ENCODE measurements at regions not wholly inside any gene's neighbourhood (a gene's known extent, or its start where the extent isn't known, plus 50 kb on each side); places are given as distances from the start of the nearest gene placed in this dataset.
A peak's percentile ranks its signal among the peaks of the same experiment; 100 is the strongest.

DNA sequence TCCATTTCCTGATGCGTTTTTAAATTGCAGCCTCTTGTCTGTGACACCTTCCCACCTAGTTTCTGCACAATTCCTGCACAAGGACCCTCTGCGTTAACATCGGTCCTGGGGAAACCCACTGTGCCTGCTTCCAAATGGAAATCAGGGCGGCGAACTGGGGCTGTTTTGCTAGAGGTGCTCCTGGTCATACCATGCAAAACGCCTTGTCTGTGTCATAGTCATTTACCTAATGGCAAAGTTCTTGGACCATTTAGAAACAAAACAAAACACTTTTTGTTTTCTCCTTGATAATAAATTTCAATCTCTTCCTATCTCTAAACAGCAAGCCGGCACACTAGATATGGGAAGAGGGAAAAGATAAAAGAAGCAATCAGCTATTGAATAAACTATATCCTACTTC lies 206.9 kb upstream of the KLF14 start:
- TF ChIP-seq, protein P1, sequence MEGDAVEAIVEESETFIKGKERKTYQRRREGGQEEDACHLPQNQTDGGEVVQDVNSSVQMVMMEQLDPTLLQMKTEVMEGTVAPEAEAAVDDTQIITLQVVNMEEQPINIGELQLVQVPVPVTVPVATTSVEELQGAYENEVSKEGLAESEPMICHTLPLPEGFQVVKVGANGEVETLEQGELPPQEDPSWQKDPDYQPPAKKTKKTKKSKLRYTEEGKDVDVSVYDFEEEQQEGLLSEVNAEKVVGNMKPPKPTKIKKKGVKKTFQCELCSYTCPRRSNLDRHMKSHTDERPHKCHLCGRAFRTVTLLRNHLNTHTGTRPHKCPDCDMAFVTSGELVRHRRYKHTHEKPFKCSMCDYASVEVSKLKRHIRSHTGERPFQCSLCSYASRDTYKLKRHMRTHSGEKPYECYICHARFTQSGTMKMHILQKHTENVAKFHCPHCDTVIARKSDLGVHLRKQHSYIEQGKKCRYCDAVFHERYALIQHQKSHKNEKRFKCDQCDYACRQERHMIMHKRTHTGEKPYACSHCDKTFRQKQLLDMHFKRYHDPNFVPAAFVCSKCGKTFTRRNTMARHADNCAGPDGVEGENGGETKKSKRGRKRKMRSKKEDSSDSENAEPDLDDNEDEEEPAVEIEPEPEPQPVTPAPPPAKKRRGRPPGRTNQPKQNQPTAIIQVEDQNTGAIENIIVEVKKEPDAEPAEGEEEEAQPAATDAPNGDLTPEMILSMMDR (IDR thresholded peaks at IDR 0.05), result no peak
- no peak for DNase-seq (ENCODE audit: low spot score)
- ATAC-seq (ENCODE audit: low FRiP score), result no peak

DNA sequence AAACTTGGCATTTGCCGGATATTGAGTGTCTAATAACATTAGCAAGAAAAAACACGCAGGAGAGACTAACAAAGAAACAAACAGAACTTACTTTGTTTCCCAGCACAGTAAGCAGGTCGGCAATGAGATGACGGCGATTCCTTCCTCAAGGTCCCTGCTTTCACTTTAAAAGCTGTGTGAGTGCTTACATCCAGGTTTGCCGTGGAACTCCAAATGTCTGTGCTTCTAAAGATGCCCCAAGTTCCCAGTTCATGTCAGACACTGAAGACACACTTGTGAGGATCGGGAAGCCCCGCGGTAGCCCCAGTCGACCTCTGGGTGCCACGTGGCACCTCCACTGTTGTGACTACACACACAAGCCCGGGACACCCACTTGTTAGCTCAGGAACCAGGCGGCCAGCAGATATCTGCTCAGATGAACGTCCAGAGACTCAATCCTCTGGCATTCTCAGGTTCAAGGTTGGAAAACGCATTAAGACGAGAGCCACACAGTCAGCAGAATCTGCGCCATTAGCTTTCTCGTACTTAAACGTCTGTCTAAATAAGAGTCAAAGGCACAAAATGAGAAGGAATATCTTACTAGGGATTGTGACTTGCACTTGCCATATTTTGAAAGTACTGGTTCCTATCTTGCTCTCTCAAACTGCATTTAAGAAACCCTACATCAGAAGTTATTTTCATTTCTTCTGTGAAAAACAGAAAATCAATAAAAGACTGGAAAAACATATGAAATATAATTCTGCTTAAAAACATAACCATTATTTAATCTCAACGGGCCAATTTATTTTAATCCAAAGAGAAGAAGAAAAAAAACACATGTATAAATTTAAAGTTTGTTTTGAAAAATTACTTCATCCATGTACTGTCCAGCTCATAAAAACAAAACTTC lies 207.6 kb upstream of the KLF14 start:
- TF ChIP-seq, protein P1 (IDR thresholded peaks at IDR 0.05), result no peak
- ATAC-seq (ENCODE audit: low FRiP score) (peak; percentile 66), DNase-seq (ENCODE audit: low spot score) (no peak)

- TF ChIP-seq, protein P1 (IDR thresholded peaks at IDR 0.05), result no peak
- DNase-seq (ENCODE audit: low spot score) (no peak), ATAC-seq (ENCODE audit: low FRiP score) (peak; percentile 30)
These were observed 208.4 kb upstream of the KLF14 start for GRCh38 chr7:130942211-130942964.

GRCh38 chr7:130943336-130943901 lies 209.4 kb upstream of the KLF14 start:
- peak; percentile 62 for ATAC-seq (ENCODE audit: low FRiP score)
- DNase-seq (ENCODE audit: low spot score), result no peak
- TF ChIP-seq, protein P1 (IDR thresholded peaks at IDR 0.05), result no peak

DNA sequence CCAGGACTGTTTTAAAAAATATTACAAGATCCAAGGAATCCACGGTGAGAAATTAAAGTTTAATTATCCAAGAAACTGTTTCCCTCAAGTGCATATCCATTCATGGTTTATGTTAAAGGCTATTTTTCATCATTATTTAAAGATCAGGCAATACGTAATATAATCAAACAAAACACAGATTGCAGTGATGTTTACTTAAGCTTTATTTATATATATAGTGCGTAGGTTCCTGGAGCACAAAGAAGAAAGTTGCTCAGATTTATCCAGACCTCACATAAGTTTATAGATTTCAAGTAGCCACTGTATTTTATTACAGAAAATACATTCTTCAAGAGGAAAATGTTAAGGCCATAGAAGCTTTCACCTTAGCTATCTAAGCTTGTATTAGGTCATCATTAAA lies 210.0 kb upstream of the KLF14 start:
- no peak for DNase-seq (ENCODE audit: low spot score)
- TF ChIP-seq, protein P1 (IDR thresholded peaks at IDR 0.05), result no peak

DNA sequence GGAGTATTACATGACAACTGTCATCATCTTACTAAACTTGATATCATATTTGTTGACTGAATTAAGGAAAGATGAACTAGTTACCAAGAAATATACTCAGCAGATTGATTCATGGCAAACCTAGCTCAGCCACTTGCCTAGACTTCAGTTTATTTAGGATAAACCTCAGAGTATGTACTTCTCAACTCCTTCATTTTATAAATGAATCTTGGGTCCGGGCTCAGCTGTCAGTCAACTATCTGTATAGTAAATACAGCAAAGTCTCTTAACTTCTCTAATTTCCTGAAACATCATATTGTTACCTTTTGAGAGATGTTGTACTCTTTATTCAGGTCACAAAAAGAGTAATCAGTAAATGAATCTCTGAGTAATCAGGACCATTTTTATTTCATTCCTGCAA lies 211.0 kb upstream of the KLF14 start:
- TF ChIP-seq, protein P1 (IDR thresholded peaks at IDR 0.05), result no peak
- no peak for DNase-seq (ENCODE audit: low spot score)
- no peak for ATAC-seq (ENCODE audit: low FRiP score)

More for the DNA sequence above, 210.0 kb upstream of the KLF14 start:
- no peak for ATAC-seq (ENCODE audit: low FRiP score)

Measured in omental fat pad (tissue), 3 donors.